ENCODE measurements at regions not wholly inside any gene's neighbourhood (a gene's known extent, or its start where the extent isn't known, plus 50 kb on each side); places are given as distances from the start of the nearest gene placed in this dataset.
A peak's percentile ranks its signal among the peaks of the same experiment; 100 is the strongest.

DNA sequence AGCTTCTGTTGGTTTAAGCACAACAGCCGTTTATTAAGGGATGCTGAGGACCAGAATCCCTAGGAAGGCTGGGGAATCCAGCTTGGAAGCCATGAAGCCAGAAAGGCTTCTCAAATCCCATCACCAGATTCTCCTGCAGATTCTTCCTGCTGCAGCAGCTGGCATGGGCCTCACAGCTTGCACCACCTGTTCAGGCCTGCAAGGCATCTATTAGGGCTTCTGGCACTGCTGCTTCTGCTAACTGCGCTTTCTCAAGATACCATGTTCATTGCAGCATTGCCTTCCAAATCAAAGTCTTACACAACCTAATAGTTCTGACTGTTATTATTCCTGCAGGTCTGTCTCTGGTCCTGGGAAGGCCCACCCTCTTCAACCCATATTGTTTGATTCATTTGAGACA lies 51.2 kb upstream of the ZNF366 start:
- no peak for DNase-seq (ENCODE audit: low read depth)
- TF ChIP-seq, protein P1, sequence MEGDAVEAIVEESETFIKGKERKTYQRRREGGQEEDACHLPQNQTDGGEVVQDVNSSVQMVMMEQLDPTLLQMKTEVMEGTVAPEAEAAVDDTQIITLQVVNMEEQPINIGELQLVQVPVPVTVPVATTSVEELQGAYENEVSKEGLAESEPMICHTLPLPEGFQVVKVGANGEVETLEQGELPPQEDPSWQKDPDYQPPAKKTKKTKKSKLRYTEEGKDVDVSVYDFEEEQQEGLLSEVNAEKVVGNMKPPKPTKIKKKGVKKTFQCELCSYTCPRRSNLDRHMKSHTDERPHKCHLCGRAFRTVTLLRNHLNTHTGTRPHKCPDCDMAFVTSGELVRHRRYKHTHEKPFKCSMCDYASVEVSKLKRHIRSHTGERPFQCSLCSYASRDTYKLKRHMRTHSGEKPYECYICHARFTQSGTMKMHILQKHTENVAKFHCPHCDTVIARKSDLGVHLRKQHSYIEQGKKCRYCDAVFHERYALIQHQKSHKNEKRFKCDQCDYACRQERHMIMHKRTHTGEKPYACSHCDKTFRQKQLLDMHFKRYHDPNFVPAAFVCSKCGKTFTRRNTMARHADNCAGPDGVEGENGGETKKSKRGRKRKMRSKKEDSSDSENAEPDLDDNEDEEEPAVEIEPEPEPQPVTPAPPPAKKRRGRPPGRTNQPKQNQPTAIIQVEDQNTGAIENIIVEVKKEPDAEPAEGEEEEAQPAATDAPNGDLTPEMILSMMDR (IDR thresholded peaks at IDR 0.05; ENCODE audit: control insufficient read depth, insufficient read depth, low read depth, low read length, missing control alignments) = no peak
- no peak overlapping the region for H3K4me3 ChIP-seq (ENCODE audit: control insufficient read depth, low read depth, low read length)

DNA sequence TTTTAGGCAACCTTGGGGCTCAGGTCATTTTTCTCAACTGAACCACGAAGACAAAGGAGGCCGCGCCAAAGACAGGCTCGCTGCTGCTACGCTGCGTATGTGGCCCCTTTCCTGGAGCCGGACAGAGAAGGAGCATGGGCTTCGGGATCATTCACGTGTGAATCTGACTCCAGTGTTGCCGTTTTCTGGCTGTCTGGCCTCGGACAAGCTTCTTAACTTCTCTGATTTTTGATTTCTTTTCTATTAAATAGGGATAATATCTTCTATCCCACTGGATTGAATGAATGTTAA lies 50.8 kb upstream of the ZNF366 start:
- TF ChIP-seq, protein P1 (IDR thresholded peaks at IDR 0.05; ENCODE audit: control insufficient read depth, insufficient read depth, low read depth, low read length, missing control alignments) = no peak
- no peak for DNase-seq (ENCODE audit: low read depth)

DNA sequence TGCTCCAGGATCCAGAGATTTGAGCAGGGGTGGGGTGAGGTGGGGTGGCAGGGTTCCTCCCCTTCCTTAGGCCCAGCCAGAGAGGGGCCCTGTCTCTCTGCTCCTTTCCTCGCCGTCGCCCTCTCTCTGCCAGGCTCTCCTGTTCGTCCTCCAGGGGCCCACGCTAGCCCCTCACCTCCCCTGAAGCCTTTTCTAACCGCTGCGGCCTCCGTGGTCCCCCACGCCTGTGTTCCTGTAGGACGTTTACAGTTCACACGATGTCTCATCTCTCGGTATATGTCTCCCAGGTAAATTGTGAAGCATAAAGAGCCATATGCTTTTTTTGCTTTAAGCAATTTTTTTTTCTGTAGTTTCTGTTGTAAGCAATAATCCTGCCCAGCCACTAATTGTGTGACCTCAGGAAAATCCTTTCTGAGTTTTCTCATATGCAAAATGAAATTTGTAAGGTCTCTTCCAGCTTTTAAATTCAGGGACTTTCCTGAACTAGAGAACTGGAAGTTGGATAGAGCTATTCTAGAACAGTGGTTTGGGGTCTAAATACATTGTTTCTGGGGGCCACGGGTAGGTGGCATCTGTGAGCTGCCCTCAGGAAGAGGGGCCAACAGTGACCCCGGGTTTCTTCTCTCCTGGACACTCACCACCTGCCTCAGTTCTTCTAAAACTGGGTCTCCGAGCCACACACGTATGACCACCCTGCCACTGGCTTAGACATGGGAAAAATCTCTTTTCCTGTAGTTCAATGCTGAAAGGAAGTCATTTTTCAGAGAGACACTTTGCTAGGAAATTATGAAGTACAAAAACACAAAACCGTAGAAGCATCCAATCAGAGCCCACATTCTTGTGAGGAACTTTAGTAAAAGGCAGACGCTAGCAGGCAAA lies 50.2 kb upstream of the ZNF366 start:
- peak overlapping the region; percentile 32; the same call in 1 of the 2 replicates for H3K4me3 ChIP-seq (ENCODE audit: control insufficient read depth, low read depth, low read length)
- DNase-seq (ENCODE audit: low read depth) = no peak
- TF ChIP-seq, protein P1 (IDR thresholded peaks at IDR 0.05; ENCODE audit: control insufficient read depth, insufficient read depth, low read depth, low read length, missing control alignments) = no peak

More for the DNA sequence above, 50.8 kb upstream of the ZNF366 start:
- H3K4me3 ChIP-seq (ENCODE audit: control insufficient read depth, low read depth, low read length) = no peak overlapping the region
